HG03064 (cell line): ENCODE measurements at regions not wholly inside any gene's neighbourhood (a gene's known extent, or its start where the extent isn't known, plus 50 kb on each side); places are given as distances from the start of the nearest gene placed in this dataset.
"Not testable (repeated sequence)": the region's sequence is repeated elsewhere in the genome, so short reads cannot be mapped to it uniquely, and the experiment has no call there.

Source experiments
- ATAC-seq: cut with Tn5 transposase; IDR thresholded peaks from one replicate; pipeline ENCODE4 v1.9.1; 2021; ENCODE audit warnings: low read depth; ENCODE audit not compliant: unreplicated experiment

DNA sequence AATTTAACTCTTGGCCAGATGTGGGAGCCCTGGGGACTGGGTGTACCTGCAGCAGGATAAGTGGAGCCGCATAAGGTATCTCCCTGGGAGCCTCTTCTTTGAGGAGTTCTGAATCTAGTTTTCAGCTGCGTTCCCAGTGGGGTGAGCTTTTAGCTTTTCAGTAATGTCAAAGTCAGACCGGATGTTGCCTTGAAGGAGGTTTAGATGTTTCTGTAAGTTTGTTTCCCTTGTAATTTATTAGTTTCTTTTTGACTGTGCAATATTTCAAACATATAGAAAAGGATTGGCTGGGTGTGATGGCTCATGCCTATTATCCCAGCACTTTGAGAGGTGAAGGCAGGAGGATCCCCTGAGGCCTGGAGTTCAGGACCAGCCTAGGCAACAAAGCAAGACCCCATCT lies 98.6 kb upstream of the EEF2KMT start:
- ATAC-seq = no peak

DNA sequence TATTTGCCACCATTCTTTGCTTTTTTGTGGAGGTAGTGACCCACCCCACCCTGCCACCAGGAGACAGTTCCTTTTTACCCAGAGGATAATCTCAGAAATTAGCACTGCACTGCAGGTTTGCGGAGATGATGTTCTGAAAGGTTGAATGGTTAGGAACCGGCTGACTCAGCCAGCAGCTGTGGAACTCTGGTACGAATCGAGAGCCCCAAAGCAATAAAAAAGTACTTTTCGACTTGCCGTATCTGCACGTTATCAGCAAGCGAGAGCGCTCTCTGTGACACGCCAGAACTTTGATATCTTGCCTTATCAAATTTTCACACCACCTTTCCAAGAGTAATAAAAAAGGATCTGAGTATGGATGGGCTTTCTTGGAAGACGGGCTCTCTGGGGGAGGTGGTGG lies 96.3 kb upstream of the EEF2KMT start:
- no peak for ATAC-seq

DNA sequence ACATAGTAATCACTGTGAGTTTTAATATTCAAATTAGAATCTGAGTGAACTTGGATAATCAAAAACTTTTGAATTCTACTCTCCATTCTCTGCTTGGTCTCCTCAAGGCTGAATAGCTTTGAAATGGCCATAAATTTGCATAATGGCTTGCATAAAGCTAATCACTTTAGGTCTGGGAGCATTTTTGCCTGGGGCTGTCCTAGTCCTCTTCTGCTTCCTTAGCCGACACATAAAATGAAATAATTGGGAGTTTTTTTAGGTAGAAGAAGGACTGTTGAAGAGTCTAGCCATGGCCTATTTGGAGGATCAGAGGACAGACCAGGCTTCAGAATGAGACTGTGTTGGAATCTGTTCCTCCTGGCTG lies 91.4 kb upstream of the EEF2KMT start:
- no peak for ATAC-seq

DNA sequence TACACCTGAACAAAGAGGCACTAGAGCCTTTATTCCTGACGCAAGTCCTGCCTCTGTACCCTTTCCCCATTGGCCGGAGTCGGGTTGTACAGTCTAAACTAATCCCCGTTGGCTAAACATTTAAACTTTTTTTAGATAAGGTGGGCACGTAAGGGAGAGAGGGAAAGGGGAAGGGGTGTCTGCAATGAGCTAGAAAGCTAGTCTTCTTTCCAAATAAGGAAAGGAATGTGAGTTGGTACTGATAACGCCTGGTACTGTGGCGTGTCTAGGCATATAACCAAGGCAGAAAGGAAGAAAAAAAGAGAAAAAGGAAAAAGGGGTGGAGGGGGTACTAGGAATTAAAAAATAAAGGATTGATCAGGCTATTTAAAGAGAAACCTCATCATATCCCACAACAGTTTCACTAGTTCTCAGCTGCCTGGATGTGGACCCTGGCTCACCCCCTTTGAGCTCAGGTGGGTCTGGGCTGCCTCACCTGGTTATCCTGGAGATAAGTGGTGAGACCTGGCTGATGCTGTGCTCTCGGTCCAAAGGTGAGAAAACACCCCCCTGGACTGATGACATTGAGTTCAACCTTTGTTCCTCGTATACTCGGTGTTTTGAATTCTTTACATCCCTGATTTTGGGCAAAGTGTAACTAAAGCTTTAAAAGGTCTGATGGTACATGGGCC lies 90.9 kb upstream of the EEF2KMT start:
- ATAC-seq = no peak

DNA sequence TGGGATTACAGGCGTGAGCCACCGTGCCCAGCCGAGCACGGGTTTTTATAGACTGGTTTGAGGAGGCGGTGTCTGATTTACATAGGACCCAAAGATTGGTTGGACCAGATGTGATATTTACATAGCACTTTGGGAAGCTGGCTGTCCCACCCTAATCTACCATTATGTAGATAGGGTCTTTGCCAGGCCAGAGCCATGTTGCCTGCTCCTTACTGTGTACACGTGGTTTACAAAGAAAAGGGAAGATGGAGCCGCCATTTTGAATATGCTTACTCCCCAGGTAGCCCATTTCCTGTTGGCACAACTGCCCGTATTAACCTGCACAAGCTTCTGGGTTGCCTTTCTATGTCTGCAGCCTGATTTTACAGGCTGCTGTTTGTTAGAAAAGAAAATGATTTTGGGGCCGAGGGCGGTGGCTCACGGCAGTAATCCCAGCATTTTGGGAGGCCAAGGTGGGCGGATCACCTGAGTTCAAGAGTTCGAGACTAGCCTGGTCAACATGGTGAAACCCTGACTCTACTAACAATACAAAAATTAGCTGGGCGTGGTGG lies 89.9 kb upstream of the EEF2KMT start:
- ATAC-seq = no peak

DNA sequence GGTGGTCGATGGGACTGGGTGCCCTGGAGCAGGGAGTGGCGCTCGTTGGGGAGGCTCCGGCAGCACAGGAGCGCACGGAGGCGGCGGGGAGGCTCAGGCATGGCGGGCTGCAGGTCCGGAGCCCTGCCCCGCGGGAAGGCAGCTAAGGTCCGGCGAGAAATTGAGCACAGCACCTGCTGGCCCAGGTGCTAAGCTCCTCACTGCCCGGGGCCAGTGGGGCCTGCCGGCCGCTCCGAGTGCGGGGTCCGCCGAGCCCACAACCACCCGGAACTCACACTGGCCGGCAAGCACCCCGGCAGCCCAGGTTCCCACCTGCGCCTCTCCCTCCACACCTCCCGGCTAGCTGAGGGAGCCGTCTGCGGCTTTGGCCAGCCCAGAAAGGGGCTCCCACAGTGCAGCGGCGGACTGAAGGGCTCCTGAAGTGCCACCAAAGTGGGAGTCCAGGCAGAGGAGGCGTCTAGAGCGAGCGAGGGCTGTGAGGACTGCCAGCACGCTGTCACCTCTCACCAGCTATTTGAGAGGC lies 88.8 kb upstream of the EEF2KMT start:
- ATAC-seq = no peak

DNA sequence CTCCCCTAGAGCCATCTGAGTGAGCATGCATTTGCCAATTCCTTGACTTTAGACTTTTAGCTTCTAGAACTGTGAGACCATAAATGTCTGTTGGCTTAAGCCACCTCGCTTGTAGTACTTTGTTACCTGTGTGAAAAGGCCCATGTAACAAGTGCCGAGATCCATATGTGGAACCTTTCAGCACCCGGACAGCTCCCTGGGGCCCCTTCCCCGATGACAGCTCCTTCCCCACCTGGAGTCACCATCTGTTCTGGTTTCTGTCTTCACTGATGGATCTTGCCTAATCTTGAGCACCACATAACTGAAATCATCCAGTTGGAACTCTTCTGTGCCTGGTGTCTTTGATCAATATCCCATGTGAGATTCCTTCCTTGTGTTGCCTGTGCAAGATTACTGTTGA lies 78.9 kb upstream of the EEF2KMT start:
- ATAC-seq = no peak

DNA sequence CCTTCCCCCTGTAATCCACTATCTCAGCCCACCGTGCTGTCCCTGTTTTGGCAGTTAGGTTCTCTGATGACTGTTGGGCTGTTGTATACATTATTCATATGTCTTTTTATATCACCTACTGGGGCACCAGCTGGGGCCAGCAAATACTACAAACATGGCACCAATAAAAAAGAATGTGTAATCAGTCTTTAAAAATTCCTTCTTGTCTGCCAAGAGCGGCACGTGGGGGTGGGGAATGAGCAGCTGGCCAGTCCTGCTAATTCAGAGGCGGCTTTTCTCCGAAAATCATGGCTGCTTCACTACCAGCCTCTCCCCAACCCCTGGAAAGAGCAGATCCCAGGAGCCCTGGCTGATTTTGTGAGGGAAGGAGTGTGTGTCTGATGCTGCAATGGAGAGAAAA lies 77.7 kb upstream of the EEF2KMT start:
- no peak for ATAC-seq

DNA sequence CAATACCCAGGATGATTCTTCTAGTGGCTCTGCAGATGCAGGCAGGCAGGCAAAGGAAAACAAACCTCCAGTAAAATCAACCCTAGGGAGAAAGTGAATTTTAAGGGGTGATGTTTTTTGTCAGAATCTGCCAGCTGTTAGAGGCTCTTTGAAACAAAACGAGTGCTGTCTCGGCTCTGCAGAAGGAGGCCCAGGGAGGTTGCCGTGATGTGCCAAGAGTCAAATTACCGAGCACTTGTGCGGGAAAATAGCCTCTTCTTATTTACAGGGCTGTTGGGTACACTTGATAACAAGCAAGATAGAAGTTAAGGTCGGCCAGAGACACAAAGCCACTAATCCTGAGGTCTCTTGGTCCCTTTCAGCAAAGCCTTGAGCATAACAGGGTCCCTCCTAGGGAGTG lies 68.9 kb upstream of the EEF2KMT start:
- ATAC-seq = no peak

DNA sequence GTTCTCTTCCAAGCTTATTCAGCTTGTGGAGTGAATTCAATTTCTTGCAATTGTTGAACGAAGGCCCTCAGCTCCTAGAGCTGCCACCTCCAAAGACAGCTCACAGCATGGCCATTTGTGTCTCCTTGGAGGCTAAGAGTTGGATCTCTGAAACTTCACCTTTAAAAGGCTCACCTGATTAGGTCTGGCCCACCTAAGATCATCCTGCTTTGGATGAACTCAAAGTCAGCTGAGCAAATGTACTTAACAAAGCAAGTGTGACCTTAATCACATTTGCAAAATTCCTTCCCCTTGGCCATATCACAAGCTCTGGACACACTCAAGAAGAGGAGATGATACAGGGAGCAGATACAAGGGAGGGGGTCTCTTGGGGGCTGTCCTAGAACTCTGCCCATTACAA lies 67.8 kb upstream of the EEF2KMT start:
- not testable (repeated sequence) for ATAC-seq

DNA sequence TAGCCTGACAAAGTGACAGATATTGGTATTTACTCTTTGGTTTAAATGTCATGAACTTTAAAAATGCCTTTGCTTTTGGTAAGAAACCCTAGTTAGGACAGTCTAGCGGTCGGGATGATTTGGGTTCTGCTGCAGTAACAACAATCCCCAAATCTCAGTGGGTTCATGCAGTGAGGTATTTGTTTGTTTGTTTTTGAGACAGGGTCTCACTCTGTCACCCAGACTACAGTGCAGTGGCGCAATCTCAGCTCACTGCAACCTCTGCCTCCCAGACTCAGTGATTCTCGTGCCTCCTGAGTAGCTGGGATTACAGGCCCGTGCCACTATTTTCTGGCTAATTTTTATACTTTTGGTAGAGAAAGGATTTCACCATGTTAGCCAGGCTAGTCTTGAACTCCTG lies 65.2 kb upstream of the EEF2KMT start:
- ATAC-seq = not testable (repeated sequence)

DNA sequence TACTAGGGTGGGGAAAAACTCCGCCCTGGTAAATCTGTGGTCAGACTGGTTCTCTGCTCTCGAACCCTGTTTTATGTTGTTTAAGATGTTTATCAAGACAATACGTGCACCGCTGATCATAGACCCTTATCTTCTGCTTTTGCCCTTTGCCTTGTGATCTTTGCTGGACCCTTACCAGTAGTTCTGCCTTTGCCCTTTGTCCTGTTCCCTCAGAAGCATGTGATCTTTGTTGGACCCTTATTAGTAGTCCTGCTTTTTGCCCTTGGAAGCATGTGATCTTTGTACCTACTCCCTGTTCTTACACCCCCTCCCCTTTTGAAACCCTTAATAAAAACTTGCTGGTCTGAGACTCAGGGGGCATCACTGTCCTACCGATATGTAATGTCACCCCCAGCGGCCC lies 64.3 kb upstream of the EEF2KMT start:
- not testable (repeated sequence) for ATAC-seq

DNA sequence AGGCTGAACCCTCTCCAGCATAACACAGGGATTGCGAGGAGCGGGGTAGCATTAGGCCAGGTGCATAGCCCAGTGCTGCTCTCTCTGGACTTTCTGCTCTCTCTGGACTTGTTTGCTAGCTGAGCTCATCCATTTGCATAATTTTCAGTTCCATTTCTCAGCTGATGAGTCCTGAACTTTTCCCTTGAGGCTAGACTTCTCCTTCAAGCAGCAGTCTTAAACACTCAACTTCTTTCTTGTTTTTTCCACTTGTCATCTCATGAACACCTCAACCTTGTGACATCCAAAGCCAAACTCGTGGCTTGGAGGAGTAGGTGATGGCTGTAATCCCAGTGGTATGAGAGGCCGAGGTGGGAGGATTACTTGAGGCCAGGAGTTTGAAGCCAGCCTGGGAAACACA lies 62.4 kb upstream of the EEF2KMT start:
- not testable (repeated sequence) for ATAC-seq

DNA sequence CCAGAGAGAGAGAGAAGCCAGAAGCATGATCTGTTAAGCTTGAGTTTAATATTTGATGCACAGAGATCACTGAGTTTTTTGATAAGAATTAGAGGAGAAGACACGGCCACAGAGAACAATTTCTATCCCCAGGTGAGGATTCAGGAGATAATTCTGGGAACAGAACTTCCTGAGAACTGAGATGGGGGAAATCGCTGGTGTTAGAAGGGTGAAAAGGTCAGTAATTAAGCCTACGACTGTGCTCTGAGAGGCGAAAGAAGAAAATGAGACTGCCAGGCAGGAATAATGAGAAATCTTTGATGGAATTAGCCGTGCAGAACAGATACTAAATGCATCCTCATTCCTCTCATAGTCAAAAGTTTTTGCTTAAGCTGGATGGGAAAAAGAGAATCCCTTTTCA lies 61.9 kb upstream of the EEF2KMT start:
- not testable (repeated sequence) for ATAC-seq

DNA sequence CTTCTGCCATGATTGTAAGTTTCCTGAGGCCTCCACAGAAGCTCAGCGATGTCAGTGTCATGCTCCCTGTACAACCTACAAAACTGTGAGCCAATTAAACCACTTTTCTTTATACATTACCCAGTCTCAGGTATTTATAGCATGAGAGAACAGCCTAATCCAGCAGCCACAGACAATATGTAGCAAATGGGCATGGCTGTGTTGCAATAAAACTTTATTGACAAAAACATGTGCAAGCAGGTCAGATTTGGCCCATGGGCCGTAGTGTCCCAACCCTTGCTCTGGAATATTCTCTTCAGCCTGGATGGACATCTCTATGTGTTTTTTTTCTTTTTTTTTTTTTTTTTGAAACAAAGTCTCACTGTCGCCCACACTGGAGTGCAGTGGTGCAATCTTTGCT lies 60.9 kb upstream of the EEF2KMT start:
- ATAC-seq = no peak

DNA sequence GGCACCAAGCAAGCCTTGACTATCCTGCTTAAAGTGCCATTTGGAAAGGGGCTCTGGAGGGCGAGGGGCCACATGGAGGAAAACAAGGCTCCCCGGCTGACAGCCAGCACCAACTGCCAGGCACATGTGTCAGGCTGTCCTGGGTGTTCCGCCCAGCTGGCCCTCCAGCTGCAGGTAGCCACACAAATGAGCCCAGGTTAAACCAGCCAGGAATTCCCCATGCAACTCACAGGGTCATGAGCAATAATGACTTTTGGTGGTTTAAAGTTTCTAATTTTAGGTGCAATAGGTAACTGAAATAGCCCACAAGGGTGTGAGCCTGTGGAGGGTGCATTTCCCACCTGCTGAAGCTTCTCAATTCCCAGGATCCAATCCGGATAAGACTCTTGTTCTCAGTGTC lies 58.9 kb upstream of the EEF2KMT start:
- ATAC-seq = not testable (repeated sequence)

DNA sequence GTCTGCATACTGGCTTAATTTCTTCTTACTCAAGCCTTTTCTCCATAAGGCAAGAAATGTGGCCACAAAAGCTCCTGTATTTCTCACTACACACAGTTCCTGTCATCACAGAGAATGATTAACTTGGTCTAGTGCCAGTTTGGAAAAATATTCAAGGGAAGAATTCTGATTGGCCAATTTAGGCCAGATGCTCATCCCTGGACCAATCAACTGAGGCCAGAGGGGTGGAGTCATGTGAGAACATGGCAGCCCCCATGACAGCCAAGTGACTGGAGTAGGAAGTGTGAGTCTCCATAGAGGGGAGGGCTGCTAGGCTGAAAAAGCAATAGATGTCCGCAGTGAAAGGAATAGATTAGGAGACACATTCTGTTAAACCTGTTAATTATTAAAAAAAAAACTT lies 56.4 kb upstream of the EEF2KMT start:
- not testable (repeated sequence) for ATAC-seq

DNA sequence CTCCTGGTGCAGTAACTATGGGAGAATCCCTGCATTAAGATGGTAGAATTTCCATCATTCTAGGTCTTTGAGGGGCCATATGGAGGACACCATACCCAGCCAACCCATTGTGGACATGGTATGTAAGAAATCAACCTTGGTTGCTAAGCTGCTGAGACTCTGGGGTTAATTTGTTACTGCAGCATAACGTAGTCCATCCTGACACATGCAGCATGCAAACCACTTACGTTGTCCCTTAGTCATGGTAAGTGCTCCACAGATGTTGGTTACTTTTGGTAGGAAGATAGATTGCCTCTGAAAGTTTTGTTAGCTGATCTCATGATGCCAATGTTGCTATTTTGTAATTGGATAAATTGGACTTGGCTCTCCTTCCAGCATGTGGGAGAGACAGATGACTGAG lies 53.8 kb upstream of the EEF2KMT start:
- ATAC-seq = not testable (repeated sequence)
